Fibroblast of skin of left biceps (primary cell): ENCODE measurements at regions not wholly inside any gene's neighbourhood (a gene's known extent, or its start where the extent isn't known, plus 50 kb on each side); places are given as distances from the start of the nearest gene placed in this dataset.
"Not testable (repeated sequence)": the region's sequence is repeated elsewhere in the genome, so short reads cannot be mapped to it uniquely, and the experiment has no call there.

Experiments
- DNase-seq, 2 experiments: peaks; one replicate each; pipeline ENCODE4 v3.0.0-alpha.2; 2013; ENCODE audit warnings: low read depth in 2 of 2

DNA sequence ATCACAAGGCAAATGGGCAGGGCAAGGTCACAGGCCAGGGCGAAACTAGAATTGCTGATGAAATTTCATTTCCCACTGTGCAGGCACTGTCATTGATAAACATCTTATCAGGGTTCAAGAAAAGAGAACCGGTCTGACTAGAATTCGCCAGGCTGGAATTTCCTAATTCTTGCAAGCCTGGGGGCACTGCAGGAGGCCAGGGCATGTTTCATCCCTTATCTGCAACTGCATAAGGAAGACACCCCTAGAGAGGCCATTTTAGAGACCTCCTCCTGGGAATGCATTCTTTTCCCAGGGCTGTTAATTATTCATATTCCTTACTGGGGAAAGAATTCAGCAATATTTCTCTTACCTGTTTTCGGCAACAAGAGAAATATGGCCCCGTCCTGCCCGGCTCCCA, 266.2 kb upstream of the CYLC2 start:
- DNase-seq = no peak

DNA sequence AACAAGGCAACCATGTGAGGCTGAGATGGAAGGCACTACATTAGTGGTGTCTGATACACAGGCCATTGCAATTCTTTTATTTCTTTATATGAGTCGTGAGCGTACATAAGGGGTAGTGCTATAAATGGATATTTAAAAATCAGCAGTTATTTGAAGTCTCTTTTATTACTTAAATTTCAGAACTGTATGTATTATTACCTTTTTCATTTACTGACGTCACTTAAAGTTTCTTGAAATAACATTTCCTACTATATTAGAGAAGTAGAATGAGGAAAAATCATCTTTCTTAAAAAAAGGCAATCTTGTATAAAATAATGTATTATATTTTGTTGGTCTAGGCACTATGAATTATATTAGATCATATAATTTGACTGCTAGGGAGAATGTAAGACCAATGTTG, 280.9 kb upstream of the CYLC2 start:
- DNase-seq = no peak

DNA sequence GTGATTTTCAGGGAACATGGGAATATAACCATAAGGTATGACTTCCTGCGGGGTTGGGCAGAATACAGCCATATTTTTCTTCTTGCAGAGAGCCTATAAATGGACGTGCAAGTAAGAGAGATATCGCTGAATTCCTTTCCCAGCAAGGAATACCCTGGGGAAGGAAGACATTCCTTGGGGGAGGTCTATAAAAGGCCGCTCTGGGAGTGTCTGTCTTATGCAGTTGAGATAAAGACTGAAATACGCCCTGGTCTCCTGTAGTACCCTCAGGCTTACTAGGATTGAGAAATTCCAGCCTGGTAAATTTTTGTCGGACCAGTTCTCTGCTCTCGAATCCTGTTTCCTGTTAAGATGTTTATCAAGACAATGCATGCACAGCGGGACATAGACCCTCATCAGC, 282.2 kb upstream of the CYLC2 start:
- DNase-seq = not testable (repeated sequence)

DNA sequence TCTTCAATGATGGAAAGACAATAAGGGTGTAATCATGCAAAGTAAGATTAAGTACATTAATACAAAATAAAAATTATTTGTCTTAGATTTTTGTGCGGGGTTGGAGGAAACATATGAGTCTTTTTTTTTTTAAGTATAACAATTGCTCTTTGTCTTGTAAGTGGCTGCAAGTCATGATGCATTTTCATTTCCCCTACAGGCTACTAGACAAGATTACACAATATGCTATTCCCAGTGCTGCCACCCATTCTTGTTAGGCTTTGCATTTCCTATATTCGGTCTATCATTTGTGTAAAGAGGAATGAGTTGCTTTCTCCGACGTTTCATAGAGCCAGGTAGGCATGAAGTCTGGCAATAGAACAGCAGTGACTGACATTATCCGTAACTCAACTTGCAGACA, 294.2 kb upstream of the CYLC2 start:
- no peak for DNase-seq

DNA sequence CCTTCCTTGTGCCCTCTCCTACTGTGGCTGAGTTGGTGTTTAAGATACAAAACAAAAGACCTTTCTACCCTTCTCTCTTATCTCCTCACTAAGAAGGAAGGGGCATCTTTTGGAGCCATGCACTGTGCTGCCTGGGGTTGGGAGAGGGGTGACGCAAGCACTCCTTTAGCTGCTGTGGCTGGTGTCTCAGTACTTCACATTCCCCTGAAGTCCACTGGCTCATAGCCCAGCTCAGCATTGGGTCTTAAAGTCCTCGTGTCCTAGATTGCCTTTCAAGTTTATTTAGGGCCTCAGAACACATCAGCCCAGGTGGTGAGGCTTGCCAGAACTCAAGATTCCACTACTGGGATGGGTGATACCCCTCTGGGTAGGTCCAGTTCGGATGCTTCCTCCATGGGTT, 325.9 kb upstream of the CYLC2 start:
- no peak for DNase-seq

DNA sequence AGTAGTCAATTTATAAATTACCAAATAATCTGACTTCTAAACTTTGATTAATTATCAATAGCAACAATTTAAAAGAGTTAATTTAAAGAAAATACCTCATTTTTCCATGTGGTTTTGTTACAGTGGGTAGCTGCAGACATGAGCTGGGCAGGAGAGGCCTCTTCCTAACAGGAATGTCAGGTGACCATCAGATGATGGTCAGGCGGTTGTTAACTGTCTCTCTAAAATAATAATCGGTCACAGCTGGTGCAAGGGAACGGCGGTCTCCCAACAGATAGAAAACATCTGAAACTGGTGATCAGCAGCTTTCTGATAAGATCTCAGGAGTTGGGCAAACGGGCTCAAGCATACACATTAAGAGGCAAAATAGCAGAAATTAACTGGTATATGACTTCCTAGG, 342.7 kb upstream of the CYLC2 start:
- no peak for DNase-seq

DNA sequence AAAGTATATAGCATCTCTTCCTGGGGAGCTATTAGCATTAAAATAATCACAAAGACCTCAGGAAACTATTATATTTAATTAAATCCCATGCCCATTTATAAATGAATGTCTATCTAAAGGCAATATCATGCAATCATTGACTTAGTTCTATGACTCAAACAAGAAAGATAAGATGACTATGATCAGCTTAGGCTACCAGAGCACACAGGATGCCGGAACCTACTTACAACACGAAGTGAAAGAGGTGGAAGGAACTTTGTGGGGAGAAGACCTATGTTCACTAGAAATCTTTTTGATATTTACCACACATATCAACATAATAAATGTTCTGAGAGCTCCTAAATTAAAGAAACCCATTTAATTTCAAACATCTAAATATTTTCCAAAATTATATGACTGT, 344.2 kb upstream of the CYLC2 start:
- no peak for DNase-seq

DNA sequence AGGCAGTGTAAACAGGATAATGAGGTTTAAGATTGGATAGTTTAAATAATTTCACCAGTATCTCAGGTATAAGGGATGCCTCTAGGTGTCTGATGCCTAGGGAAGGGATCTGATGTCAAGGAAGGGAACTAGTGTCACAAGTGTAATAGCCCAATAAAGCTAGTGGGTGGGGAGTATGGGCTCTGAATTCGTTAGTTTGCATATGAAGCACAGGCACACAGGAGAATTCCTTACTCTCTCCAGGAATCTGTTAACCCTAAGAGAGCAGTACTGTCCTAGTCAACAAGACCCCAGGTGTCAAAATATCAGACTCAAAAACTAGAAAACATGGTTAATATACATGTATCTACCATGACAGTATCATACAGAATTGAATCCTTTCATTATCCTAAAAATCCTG, 352.5 kb upstream of the CYLC2 start:
- DNase-seq = no peak

DNA sequence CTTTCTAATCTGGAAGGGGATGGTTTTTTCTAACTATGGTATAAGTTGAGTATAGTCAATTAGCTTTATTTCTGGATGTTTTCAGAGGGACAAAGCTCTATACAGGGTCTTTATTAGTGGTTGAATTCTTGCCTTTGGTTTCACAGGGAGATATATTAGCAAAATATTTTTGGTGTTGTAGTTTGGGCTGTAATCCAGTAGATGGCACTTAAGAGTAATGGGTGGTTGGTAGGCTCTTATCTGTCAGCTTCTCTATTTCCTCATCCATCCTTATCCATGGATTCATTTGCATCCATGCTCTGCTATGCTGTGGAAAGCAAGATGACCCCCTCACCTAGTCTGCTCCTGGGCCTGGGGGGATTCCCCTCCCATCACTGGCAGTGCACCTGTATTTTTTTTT, 363.6 kb upstream of the CYLC2 start:
- DNase-seq = no peak

DNA sequence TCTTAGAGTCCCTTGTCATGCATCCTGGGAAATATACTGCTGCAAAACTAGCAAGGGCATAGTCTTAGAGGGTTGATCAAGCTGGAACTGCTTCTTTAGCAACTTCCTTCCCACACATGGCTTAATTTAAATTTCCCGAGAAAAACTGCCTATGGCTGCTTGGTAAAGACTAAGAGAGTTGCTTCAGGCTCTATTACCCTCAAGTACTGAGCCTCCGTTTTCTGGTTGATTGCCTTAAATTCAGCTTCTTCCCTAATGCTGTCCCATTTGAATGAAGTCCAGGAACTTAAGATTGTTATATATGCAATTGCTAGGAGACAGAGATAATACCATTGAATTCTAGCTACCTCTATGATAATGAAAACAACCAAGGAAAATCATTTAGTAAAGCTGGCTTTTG, 385.7 kb upstream of the CYLC2 start:
- no peak for DNase-seq

DNA sequence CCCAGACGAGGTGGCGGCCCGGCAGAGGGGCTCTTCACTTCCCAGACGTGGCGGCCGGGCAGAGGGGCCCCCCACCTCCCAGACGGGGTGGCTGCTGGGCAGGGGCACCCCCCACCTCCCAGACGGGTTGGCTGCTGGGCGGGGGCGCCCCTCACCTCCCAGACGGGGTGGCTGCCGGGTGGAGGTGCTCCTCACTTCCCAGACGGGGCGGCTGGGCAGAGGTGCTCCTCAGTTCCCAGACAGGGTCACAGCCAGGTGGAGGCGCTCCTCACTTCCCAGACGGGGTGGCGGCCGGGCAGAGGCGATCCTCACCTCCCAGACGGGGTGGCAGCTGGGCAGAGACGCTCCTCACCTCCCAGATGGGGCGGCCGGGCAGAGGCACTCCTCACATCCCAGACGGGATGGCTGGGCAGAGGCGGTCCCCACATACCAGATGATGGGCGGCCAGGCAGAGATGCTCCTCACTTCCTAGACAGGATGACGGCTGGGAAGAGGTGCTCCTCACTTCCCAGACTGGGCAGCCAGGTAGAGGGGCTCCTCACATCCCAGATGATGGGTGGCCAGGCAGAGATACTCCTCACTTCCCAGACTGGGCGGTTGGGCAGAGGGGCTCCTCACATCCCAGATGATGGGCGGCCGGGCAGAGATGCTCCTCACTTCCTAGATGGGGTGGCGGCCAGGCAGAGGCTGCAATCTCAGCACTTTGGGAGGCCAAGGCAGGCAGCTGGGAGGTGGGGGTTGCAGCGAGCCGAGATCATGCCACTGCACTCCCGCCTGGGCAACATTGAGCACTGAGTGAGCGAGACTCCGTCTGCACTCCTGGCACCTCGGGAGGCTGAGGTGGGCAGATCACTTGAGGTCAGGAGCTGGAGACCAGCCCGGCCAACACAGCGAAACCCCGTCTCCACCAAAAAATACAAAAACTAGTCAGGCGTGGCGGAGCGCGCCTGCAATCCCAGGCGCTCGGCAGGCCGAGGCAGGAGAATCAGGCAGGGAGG, 391.6 kb upstream of the CYLC2 start:
- not testable (repeated sequence) for DNase-seq

DNA sequence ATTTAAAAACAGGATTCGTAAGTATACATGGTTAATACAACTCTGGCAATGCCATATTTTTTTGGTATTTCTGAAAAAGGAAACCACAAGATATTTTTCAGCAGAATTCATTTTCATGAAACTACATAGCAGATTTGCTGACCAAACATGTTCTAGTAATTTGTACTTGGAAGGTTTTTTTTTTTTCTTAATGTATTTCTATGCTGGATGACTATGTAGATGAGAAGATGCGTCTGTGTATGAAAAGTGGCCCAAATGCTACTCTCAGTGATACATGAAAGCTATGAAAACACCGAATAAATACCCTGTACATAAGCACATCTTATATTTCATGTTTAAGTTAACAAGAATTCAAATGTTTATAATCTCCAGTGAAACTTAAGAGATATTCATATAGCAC, 400.9 kb upstream of the CYLC2 start:
- DNase-seq = no peak

DNA sequence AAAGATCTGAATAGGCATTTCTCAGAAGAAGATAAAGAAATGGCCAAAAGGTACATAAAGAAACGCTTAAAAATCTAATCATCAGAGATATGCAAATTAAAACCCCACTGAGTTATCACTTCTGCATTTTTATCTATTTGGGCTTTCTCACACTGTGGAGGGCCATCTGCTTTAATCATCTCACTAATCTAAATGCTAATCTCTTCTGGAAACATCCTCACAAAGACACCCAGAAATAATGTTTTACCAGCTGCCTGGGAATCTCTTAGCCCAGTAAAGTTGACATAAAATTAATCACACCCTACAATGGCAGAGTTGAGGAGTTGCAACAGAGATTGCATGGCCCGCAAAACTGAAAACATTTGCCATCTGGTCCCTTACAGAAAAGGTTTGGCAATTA, 407.9 kb upstream of the CYLC2 start:
- no peak for DNase-seq

DNA sequence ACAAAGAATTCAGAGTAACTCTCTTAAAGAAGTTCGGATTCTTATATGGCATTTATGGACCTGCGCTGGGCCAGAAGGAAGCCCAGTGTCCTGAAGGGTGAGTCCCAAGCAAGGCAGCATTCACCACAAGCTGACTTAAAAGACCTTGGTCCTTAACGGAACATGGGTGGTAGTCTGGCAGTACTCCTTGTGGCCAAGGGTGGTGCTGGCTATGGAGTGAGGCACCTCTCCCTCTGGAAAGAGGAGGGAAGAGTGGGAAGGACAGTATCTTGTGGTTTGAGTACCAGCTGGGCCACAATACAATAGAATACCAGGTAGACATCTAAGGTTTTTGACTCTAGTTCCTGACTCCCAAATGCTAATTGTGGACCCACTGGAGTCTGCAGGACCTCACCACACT, 425.7 kb upstream of the CYLC2 start:
- no peak for DNase-seq

DNA sequence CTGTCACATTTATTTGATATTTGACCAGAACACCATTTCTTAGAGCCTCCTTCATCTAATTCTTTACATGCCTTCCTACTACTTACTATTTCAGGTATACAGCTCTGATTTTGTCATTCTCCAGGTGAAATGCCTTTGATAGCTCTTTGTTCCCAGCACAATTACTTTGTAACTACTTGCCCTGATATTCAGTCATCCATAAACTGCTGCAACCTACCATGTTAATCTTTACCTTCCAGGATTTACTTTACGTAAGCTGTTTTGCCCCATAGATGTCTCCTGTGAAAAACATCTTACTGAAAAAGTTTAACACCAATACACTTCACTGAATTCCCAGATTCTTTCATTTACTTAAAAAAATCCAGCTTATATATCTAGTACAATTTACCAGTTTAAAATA, 443.8 kb upstream of the CYLC2 start:
- no peak for DNase-seq

DNA sequence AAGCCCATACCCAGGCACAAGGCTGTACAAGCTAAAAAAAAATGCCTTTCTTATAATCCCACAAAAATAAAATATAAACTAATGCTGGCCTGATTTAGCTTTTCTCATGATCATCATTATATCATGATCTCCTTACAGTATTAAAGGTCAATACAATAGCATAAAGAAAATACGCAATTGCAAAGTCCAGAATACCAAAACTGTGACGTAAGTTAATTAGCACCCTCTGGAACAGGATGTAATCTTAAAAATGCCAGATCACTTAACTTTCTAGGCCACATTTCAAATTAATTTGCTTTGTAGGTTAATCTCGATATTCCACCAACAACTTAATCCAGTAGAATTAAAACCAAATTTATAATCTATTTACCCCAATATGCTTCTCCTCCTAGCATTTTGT, 444.2 kb upstream of the CYLC2 start:
- no peak for DNase-seq

DNA sequence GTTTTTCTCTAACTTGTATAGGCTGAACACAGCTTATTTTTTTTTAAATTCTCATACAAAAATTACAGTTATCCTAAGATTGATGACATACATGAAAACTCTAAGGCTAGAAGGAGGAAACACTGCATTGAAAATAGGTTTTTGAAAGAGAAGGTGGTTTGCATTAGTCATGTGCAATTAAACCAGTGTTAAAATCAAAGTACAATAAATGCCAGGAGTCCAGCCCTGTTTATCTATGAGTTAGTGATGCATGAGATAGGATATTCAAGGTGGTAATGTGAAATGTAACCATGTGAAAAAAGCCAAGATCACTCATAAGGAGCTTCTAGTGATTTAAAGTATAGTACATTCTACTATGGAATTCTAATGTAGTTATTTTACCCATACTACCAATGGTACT, 444.9 kb upstream of the CYLC2 start:
- no peak for DNase-seq

DNA sequence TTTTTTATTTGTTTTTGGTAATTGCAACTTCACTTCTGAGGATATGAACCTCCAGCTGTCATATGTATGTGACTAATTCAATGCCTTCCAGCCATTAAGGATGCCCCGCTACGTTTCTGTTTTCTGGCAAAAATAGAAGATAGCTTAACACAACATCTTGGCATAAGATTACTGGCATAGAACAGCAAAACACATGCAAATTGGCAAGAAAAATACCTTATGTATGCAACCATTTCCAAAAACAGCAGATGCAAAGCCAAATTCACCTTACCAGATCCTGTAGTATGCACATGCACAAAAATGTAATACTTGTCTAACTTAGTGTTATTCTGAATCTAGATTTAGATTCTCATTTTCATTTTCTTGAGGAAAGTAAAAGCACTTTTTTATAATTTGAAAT, 461.1 kb upstream of the CYLC2 start:
- DNase-seq = no peak

DNA sequence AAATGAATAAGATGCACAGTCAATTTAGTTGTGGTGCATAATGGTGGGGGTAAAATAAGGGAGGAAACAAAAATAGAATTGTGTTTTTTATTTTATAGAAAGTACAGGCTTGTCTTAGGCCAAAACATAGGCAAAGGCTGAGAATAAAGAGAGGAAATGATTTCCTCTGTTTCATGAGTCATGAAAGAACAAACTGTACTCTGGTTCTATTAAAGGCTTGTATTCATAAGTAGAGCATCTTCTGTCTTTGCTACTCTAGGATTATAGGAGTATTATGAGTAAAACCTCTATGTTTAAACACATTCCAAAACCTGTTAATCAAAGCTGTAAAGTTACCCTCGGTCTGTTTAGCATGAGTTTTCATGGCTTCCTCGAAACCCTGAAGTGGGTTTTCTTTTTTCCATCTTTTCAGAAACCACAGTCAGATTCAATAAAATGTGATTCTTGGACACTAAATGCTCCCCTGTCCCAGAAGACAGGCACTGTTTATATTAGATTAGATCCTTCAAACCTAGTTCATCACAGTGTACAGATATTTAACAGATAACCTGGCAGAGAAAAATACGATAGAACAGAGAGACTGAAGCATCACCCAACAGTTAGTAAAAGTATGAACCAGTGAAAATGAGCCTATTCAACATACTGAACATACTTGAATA, 473.9 kb upstream of the CYLC2 start:
- no peak for DNase-seq

DNA sequence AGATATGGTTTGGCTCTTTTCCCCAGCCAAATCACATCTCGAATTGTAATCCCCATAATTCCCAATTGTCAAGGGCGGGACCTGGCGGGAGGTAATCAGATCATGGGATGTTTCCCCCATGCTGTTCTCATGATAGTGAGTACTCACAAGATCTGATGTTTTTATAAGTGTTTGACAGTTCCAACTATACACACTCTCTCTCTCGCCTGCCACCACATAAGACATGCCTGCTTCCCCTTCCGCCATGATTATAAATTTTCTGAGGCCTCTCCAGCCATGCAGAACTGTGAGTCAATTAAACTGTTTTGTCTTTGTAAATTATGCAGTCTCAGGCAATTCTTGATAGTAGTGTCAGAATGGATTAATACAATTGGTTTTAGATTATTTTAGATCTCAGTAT, 475.7 kb upstream of the CYLC2 start:
- no peak for DNase-seq

DNA sequence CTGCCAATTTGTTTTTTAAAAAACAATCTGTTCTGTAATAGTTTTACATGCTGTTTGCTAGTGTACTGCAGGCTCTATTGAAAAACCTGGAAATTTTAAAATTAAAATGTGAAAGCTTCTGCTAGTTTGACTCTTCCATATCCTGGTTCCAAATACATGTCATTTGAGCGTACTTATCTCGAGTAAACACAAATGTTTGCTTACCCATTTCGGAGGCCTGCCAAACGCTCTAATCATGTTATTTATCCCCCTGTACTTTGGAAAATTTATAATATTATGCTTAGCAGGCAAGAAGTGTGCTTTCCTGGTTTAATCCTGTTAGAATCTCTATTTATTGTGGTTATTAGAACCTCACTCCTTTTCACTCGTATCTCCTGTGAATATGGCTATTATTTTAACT, 476.8 kb upstream of the CYLC2 start:
- DNase-seq = no peak

DNA sequence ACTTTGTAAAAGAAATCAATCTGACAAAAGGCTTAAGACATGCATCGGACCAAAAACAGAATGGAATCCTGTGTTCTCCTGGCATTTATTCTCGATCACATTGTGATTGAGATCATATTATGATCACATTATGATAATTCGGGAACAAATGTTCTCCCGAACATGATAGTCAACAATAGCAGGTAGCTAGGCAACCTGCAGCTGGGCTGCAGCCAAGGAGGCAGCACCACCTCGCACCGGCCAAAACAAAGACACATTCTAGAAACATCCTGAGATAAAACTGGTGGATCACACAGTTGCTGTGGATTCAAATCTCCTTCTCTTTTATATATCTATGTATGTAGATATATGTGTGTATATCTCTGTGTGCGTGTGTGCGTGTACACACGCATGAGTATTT, 480.6 kb upstream of the CYLC2 start:
- no peak for DNase-seq

DNA sequence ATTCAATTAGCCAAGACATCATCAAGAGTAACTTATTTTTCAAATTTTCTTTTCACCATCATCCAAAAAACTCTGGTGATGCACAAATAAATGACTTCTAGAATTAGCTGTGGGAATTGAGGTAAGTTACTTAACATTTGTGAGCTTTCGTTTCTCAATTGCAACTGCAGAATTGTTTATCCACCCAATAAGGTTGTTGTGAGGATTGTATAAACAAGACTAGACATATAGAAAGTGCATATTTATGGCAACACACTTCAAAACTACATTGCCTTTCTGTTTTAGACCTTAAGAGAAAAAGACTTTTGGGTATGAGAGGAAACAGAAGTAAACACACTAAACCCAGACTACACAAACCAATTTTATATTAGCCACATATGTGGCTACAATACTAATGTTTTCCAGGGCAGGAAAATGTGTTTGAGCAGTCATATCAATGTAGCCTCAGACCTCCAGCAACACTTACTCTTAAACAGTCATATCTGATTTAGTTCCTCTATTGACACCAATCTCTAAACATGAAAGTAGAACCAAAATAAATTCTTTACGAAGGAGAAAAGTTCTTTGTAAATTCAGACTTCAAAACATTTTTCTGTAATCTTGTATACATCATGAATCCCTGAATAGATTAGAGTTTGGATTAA, 488.0 kb upstream of the CYLC2 start:
- DNase-seq = no peak
